Activated T-cell treated with anti-CD3 and anti-CD28 coated beads for 48 hours (primary cell): ENCODE measurements at regions not wholly inside any gene's neighbourhood (a gene's known extent, or its start where the extent isn't known, plus 50 kb on each side); places are given as distances from the start of the nearest gene placed in this dataset.

Experiments used
- DNase-seq: peaks from one replicate; pipeline ENCODE4 v3.0.0-alpha.2; 2020; ENCODE audit warnings: low read depth

DNA sequence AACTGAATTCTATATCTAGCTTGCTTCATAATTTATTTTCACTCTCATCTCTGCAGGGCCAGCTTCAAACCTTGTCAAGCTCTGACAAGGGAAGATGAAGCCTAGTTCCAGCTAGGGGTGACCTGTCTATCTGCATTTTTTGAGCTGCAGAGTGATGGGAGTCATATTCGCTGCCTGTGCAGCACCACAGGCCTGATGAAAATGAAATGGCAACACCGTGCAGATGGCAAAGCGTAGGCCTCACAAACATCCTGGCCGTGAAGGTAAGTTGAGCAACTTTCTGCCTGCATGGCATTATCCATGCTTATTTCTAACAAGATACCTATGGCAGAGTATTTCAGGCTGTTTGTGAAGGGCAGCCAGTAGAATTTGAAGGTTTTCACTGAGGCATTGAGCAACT, 86.4 kb upstream of the C1QTNF9B start:
- no peak for DNase-seq

DNA sequence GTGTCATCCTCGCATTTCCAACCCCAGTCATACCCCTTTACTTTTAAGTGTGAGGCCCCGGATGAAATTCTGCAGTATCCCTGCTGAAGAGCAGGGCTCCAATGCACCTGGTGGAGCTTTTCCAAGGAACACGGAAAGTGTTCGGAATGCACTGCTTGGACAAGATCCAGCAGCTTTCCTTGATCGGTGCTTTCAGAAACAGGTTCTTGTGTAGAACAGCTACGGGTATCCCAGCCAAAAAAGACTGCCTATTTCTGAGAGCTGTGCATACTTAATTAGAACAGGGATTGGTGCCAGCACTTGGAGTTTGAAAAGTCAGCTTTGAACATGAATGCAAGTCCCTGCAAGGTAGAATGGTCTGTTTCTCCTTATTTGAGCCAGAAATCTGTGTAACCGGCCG, 87.2 kb upstream of the C1QTNF9B start:
- DNase-seq = no peak

GRCh38 chr13:23985060-23985459, 87.8 kb upstream of the C1QTNF9B start:
- DNase-seq = no peak

- no peak for DNase-seq
These were observed 88.5 kb upstream of the C1QTNF9B start for GRCh38 chr13:23985839-23986238.

DNA sequence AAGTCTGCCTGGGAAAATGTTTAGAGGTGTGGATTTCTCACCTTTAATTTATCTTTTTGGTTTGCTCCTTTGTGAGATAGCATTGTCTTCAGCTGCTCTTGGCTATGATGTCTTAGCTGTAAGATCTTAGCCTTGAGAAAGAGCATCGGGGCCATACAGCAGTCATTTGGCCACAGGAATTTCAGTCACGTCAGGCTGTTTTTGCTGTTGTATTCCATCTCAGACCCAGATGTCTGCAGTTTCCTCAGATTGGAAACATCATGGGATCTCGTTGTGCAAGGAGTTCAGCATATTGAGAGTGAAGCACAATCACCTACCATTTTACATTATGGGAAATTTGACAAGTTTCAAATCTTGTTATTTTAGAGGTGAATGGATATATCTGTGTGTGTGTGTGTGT, 89.3 kb upstream of the C1QTNF9B start:
- no peak for DNase-seq

DNA sequence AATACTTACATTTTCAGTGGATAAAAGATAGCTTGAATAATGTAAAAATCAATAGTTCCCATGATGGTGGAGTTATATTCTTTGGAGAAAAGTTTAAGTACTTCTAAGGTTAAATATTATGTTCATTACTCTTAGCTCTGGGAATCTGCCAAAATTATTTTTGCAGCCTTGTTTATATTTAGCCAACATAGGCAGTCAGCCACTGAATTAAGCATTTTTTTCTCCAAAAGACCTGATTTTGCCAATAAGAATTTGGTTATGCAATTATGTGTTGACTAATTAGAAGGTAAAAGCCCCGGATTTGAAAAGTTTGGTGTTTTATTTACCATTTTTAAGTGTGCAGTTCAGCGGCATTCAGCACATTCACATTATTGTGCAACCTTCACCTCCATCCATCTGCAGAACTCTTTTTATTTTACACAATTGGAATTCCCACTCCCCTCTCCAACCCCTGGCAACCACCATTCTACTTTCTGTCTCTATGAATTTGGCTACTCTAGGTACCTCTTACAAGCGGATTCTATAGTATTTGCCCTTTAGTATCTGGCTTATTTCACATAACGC, 90.1 kb upstream of the C1QTNF9B start:
- no peak for DNase-seq

- DNase-seq = no peak
These were observed 91.3 kb upstream of the C1QTNF9B start for GRCh38 chr13:23988546-23989122.

DNA sequence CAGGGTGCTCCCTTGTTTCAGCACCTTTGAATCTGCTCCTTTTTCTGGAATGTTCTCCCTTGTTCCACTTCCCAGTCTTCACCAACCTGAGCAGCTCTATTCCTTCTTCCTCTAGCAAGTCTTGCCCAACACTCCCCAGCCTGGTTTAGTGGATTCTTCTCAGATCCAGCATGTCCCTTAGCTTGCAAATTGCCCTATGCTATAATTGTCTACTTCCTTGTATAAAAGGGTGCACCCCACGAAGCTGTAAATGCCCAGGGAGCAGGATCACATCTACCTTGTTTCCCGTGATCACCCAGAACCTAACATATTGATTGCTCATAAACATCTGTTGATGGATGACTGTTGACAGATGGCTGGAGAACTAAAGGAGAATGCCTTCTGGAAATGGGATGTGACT, 93.2 kb upstream of the C1QTNF9B start:
- DNase-seq = no peak

DNA sequence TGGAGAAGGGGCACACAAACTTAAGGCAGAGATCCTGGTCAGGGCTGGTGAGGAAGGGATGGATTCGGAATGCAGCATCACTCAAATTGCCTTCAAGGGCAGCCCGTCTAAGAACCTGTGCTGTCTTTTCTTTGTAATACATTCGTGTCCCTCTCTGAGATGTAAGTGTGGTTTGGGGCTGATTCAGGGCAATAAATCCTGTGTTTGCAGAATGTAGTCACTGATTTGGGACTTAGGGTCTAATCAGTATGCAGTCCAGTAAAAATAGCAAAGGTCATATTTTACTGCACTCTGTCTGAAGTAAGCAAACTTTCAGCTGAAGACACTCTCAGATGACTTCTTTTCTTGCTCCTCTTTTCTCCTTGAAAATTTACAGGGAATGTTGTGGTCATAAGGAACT, 93.8 kb upstream of the C1QTNF9B start:
- DNase-seq = no peak

DNA sequence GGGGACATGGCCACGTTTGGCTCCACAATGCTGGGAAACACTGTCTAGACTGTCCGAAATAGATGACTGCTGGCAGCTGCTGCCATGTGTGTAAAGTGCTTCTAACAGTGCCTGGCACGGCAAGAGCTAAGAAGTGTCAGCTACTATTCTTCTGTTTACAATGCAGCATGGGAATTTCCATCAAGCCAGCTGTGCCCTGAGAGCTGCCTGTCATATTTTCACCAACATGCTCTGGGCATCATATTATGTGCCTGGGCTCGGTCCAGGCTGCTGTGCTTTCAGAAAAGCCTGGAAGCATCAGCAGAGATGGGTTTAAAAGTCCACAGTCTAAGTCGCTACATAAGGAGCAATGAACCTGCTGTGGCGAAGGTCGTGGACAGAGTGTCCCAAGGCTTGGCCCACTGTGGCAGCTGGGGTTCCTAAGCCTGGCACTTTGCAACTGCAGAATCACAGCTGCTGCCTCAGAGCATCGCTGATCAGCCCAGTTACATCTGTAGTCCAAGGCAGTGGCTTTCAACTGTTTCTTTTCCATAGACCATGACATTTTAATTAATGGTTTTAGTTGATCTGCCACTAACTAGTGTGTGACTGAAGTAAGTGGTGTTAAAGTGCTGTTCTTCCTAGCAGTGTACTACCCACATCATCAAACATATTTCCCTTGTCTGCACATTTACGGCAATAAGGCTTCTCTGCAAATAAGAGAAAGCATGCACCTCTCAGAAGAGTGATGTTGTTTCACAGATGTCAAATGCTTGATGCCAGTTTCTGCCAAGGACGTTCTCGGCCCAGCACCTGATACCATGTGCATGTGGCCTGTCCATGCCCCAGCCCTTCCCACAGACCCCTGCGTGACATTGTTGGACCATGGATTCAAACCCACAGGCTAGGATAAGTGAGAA, 95.7 kb upstream of the C1QTNF9B start:
- DNase-seq = no peak

- DNase-seq = no peak
These were observed 96.3 kb upstream of the C1QTNF9B start for GRCh38 chr13:23993680-23993985.

GRCh38 chr13:23995283-23996073, 98.2 kb upstream of the C1QTNF9B start:
- DNase-seq = no peak

DNA sequence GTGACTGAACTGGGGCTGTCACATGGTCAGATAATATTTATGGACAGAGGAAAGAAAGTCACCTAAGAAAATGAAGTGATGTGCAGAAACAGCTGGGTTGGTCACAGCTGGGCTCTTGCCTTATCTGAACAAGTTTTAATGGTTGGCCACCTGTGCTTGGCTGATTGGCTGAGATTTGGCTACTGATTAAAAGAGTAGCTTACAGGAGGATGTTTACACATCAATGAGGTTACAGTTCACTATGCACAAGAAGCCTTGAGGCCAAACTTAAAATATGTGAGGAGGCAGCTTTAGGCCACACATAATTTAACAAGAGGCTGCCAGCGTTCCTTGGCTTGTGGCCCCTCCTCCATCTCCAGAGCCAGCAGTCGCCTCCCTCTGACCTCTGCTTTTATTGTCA, 99.2 kb upstream of the C1QTNF9B start:
- no peak for DNase-seq

DNA sequence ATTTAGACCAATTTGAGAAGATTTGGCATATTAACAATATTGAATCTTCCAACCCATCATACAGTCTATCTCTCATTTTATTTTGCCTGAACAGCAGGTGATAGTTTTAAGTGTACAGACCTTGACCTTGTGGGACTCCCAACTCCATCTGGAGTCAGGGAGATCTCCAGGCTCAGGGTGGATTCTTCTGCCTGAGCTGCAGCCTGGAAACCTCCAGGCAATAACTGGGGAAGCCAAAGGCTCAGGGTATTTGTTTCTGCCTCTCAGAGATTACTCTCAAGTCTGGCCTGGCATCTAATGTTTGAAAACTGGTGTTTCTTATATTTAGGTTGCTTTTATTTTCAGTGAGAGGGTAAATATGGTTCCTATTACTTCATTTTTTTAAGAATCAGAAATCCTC, 102.1 kb upstream of the C1QTNF9B start:
- no peak for DNase-seq

- DNase-seq = no peak
These were observed 105.0 kb upstream of the C1QTNF9B start for GRCh38 chr13:24002206-24002815.

GRCh38 chr13:24004142-24004899, 107.0 kb upstream of the C1QTNF9B start:
- no peak for DNase-seq

DNA sequence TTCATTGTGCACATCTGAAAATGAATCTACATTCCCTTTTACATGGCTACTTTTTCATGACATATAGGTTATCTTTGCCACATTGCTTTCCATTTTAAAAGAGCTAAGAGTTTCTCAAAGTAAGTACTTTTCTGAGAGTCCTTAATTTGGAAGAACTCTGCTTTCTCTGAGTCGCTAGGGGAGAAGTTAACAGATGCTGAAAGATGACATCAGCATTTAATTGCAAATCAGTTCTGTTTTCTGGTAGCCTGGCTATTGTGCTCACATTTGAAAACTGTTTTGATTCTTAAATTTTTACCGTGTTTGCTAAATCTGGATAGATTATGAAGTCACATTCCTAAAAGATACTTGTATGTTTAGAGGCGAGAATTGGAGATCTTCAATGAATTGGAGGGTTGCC, 107.7 kb upstream of the C1QTNF9B start:
- DNase-seq = no peak

- DNase-seq = no peak
These were observed 108.5 kb upstream of the C1QTNF9B start for GRCh38 chr13:24005755-24006281.

DNA sequence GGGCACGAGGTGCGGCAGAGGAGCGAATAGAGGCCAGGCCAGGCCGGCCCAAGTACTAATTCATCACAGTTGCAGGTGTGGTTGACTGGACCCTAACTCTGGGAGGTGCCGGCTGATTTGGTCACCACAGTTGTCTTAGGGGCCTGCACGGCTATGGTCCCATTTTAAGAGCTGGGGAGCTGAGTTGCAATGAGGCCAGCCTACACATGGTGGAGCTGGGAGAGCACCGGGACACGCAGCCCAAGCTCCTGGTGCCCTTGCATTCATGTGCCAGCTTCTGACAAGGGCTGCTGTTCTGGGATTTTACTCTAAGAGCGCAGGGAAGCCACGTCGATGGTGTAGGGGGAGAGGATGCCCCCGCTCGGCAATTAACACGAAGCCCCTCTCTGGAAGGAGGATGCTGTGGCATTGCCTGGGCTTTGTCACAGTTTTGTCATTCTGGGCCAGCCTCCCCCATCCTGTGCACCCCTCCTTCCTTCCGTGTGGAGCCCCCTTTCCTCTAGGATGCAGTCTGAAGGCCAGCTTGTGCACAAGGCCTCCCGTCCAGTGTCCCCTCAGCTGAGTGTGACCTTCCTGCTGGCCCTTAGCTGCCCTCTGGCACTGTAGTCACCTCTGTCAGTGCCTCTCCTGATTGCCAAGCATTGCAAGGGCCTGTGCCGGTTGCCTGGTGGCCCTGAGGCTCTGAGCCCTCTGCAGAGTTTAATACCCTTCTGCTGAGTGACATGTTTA, 109.4 kb upstream of the C1QTNF9B start:
- DNase-seq = no peak

- no peak for DNase-seq
These were observed 110.8 kb upstream of the C1QTNF9B start for GRCh38 chr13:24007979-24008620.
